Kidney epithelial cell (primary cell): ENCODE measurements at regions not wholly inside any gene's neighbourhood (a gene's known extent, or its start where the extent isn't known, plus 50 kb on each side); places are given as distances from the start of the nearest gene placed in this dataset.

Experiments used
- DNase-seq: peaks from one replicate; pipeline ENCODE4 v3.0.0-alpha.2; 2010; ENCODE audit warnings: low read depth
- H3K27me3 ChIP-seq: 2 replicates; pipeline ENCODE4 v1.6.0; 2011; ENCODE audit warnings: low read length; ENCODE audit not compliant: control insufficient read depth, insufficient read depth
- H3K36me3 ChIP-seq: 2 replicates; pipeline ENCODE4 v1.5.1; 2011; ENCODE audit warnings: low read length; ENCODE audit not compliant: control insufficient read depth, insufficient read depth
- H3K4me3 ChIP-seq: 2 replicates; pipeline ENCODE4 v1.5.1; 2011; ENCODE audit warnings: low read depth, mild to moderate bottlenecking, control low read depth, low read length
- CTCF ChIP-seq: IDR thresholded peaks from 2 replicates; pipeline ENCODE4 v1.5.1; 2011; ENCODE audit warnings: mild to moderate bottlenecking, moderate library complexity, low read length, control low read depth, inconsistent platforms; ENCODE audit not compliant: insufficient read depth, poor library complexity, severe bottlenecking

GRCh38 chr5:143729334-143729946 lies 82.5 kb upstream of the HMHB1 start:
- no peak for TF ChIP-seq CTCF
- Histone ChIP-seq H3K27me3 (no peaks in the 10 kb centered on the region), H3K36me3 (no peaks in the 10 kb centered on the region), H3K4me3 (no peak overlapping the region)
- DNase-seq: no peak

DNA sequence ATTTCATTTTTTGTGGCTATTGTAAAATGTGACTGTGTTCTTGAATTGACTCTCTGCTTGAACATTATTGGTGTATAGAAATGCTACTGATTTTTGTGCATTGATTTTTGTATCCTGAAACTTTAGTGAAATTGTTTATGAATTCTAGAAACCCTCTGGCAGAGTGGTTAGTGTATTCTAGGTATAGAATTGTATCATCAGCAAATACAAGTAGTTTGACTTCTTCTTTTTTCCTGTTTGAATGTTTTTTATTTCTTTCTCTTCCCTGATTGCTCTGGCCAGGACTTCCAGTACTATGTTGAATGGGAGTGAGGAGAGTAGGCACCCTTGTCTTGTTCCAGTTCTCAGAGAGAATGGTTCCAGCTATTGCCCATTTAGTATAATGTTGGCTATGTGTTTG lies 88.8 kb upstream of the HMHB1 start:
- no peak overlapping the region for H3K4me3 ChIP-seq
- no peaks in the 10 kb centered on the region for H3K27me3 ChIP-seq
- no peaks in the 10 kb centered on the region for H3K36me3 ChIP-seq
- DNase-seq: no peak
- TF ChIP-seq CTCF: no peak

DNA sequence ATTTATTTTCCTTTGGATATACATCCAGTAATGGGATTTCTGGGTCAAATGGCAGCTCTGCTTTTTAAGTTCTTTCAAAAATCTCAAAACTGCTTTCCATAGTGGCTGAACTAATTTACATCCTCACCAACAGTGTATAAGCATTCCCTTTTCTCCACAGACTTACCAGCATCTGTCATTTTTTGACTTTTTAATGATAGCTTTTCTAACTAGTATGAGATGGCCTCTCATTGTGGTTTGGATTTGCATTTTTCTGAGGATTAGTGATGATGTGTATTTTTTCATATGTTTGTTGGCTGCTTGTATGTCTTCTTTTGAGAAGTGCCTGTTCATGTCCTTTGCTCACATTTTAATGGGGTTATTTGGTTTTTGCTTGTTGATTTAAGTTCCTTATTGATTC lies 90.0 kb upstream of the HMHB1 start:
- TF ChIP-seq CTCF: no peak
- Histone ChIP-seq H3K4me3 (no peak overlapping the region), H3K27me3 (no peaks in the 10 kb centered on the region), H3K36me3 (no peaks in the 10 kb centered on the region)
- DNase-seq: no peak

- Histone ChIP-seq H3K36me3 (no peaks in the 10 kb centered on the region), H3K4me3 (no peak overlapping the region), H3K27me3 (no peaks in the 10 kb centered on the region)
- TF ChIP-seq CTCF: no peak
- no peak for DNase-seq
Measured at GRCh38 chr5:143720689-143721088, 91.3 kb upstream of the HMHB1 start.

- no peak for DNase-seq
- H3K36me3 ChIP-seq: no peaks in the 10 kb centered on the region
- TF ChIP-seq CTCF: no peak
- no peaks in the 10 kb centered on the region for H3K27me3 ChIP-seq
- H3K4me3 ChIP-seq: no peak overlapping the region
Measured at GRCh38 chr5:143717400-143717799, 94.6 kb upstream of the HMHB1 start.

DNA sequence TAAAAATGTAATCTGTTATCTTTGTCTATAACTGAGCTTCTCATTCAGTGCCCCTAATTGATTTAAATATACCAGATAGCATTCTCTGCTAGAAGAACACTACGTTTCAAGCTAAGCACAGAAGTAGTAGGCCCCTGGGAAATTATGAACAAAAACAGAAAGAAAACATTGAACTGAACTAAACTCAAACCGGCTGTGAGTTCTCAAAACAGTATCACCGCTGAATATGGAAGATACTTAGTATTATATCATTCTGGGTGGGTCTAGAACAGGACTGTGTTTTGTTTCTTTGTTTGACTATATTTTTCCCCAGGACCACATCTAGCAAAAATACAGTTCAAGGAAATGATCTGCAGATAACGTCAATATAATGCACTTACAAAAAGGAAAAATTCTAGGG lies 95.1 kb upstream of the HMHB1 start:
- Histone ChIP-seq H3K36me3 (no peaks in the 10 kb centered on the region), H3K4me3 (no peak overlapping the region), H3K27me3 (no peaks in the 10 kb centered on the region)
- no peak for DNase-seq
- no peak for TF ChIP-seq CTCF
